Lower leg skin (tissue), 4 donors: ENCODE measurements at regions not wholly inside any gene's neighbourhood (a gene's known extent, or its start where the extent isn't known, plus 50 kb on each side); places are given as distances from the start of the nearest gene placed in this dataset.

ENCODE experiments used
- DNase-seq, 2 donors: peaks; one replicate each; pipeline ENCODE4 v3.0.0-alpha.2; 2019; ENCODE audit warnings: low spot score in 2 of 2
- H3K4me3 ChIP-seq: fragments of 200-600 bp; sonication (generic); 2 replicates; pipeline ENCODE4 v1.5.1; 2017; ENCODE audit warnings: mild to moderate bottlenecking, low read depth; ENCODE audit not compliant: poor library complexity, severe bottlenecking
- POLR2A ChIP-seq, 2 donors: fragments of 450-650 bp; IDR thresholded peaks; one replicate each; pipeline ENCODE4 v1.6.1; 2016 to 2017; ENCODE audit warnings: antibody characterized with exemption in 2 of 2, mild to moderate bottlenecking in 1 of 2, moderate library complexity in 1 of 2
- WGBS, 2 donors: methylation state at CpG; one replicate each; pipeline ENCODE4 v1.1.5; 2018; 5-methylcytosine and 5-hydroxymethylcytosine counted together
- intact Hi-C: fragments of 100-400 bp; cut with DNase I; formaldehyde crosslinking; loops from one replicate; pipeline ENCODE4 v1.15.0; 2023; ENCODE audit warnings: low total_unique reads
- TF ChIP-seq, protein P1 (sequence below), 3 donors: fragments of 450-650 bp; IDR thresholded peaks; one replicate each; pipeline ENCODE4 v1.5.1; 2016; ENCODE audit warnings: antibody characterized with exemption in 3 of 3, mild to moderate bottlenecking in 3 of 3, moderate library complexity in 2 of 3

DNA sequence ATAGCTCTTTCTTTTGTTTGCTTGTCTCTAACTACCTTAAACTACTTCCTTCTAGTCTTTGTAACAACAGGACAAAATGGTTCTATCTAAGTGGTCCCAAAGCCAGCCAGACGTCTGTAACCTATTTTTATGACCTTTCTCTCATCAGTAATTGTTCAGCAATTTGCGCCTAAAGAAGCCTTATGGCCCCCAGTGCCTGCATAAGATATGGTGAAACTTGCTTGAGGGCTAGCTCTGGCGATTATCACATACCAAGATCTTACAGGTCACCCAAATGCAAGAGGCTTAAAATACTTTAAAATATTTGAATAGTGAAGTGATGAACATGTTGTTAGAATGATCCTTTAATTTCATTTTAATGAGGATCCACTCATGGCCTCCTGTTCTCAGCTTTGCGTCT, 369.4 kb downstream of the SOX2 start:
- DNase-seq, result no peak
- TF ChIP-seq, protein P1, sequence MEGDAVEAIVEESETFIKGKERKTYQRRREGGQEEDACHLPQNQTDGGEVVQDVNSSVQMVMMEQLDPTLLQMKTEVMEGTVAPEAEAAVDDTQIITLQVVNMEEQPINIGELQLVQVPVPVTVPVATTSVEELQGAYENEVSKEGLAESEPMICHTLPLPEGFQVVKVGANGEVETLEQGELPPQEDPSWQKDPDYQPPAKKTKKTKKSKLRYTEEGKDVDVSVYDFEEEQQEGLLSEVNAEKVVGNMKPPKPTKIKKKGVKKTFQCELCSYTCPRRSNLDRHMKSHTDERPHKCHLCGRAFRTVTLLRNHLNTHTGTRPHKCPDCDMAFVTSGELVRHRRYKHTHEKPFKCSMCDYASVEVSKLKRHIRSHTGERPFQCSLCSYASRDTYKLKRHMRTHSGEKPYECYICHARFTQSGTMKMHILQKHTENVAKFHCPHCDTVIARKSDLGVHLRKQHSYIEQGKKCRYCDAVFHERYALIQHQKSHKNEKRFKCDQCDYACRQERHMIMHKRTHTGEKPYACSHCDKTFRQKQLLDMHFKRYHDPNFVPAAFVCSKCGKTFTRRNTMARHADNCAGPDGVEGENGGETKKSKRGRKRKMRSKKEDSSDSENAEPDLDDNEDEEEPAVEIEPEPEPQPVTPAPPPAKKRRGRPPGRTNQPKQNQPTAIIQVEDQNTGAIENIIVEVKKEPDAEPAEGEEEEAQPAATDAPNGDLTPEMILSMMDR (IDR thresholded peaks at IDR 0.05), result no peak
- no peak for TF ChIP-seq POLR2A (IDR thresholded peaks at IDR 0.05)
- no peak overlapping the region for H3K4me3 ChIP-seq
- intact Hi-C loops, result no loop called here
- 73% methylated on average over 4 of the region's 4 CpGs for WGBS, 2 donors

- no peak overlapping the region for H3K4me3 ChIP-seq
- WGBS, 2 donors, result 54 to 60% methylated on average over 2 of the region's 2 CpGs
- intact Hi-C loops, result no loop called here
- DNase-seq, result no peak
- TF ChIP-seq, protein P1 (IDR thresholded peaks at IDR 0.05), result no peak
- no peak for TF ChIP-seq POLR2A (IDR thresholded peaks at IDR 0.05)
These were observed 371.4 kb downstream of the SOX2 start for GRCh38 chr3:182083112-182083511.

- 20 to 25% methylated on average over 6 of the region's 6 CpGs for WGBS, 2 donors
These were observed 381.0 kb downstream of the SOX2 start for GRCh38 chr3:182092662-182093262.

GRCh38 chr3:182094321-182094720, 382.6 kb downstream of the SOX2 start:
- TF ChIP-seq, protein P1 (IDR thresholded peaks at IDR 0.05), result no peak
- TF ChIP-seq POLR2A (IDR thresholded peaks at IDR 0.05), result no peak
- no peak overlapping the region for H3K4me3 ChIP-seq
- 88 to 90% methylated on average over 4 of the region's 4 CpGs for WGBS, 2 donors
- no peak for DNase-seq
- intact Hi-C loops, result no loop called here

More at GRCh38 chr3:182092662-182093262, 381.0 kb downstream of the SOX2 start:
- TF ChIP-seq, protein P1 (IDR thresholded peaks at IDR 0.05), result no peak
- TF ChIP-seq POLR2A (IDR thresholded peaks at IDR 0.05), result no peak
- DNase-seq, result no peak
- intact Hi-C loops, result no loop called here
- H3K4me3 ChIP-seq, result no peak overlapping the region

- no peak for DNase-seq
- intact Hi-C loops, result no loop called here
- TF ChIP-seq, protein P1 (IDR thresholded peaks at IDR 0.05), result no peak
- no peak for TF ChIP-seq POLR2A (IDR thresholded peaks at IDR 0.05)
- no peak overlapping the region for H3K4me3 ChIP-seq
- WGBS, 2 donors, result 61 to 64% methylated on average over 4 of the region's 4 CpGs
These were observed 393.2 kb downstream of the SOX2 start for GRCh38 chr3:182104881-182105280.

DNA sequence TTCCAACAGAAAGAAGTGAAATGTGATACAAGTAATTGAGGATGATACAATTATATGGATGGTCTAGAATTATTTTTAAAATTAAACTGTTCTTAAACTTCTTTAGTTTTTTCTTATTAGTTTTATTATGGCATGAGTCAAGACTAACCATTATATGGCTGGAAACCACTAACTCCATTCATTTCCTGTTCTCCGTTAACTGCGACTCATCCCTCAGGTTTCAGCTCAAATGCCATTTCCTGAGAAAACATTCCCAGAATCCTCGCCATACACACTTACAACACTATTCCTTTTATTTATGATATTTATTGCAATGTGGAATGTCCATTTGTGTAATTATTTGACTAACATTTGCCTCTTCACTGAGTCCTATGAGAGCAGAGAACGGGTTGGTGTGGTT, 394.1 kb downstream of the SOX2 start:
- DNase-seq, result no peak
- WGBS, 2 donors, result 77 to 86% methylated on average over 4 of the region's 4 CpGs
- intact Hi-C loops, result no loop called here
- TF ChIP-seq, protein P1 (IDR thresholded peaks at IDR 0.05), result no peak
- no peak for TF ChIP-seq POLR2A (IDR thresholded peaks at IDR 0.05)
- H3K4me3 ChIP-seq, result no peak overlapping the region
